MG63 (cell line): ENCODE measurements at regions not wholly inside any gene's neighbourhood (a gene's known extent, or its start where the extent isn't known, plus 50 kb on each side); places are given as distances from the start of the nearest gene placed in this dataset.

ENCODE experiments used
- DNase-seq: peaks from one replicate; pipeline ENCODE4 v3.0.0-alpha.2; 2020
- H3K27me3 ChIP-seq: fragments of 250-450 bp; sonication (Bioruptor Pico); 2 replicates; pipeline ENCODE4 v1.5.1; 2020; ENCODE audit warnings: mild to moderate bottlenecking, moderate library complexity
- H3K36me3 ChIP-seq: fragments of 250-450 bp; sonication (Bioruptor Pico); 2 replicates; pipeline ENCODE4 v1.5.1; 2020; ENCODE audit warnings: mild to moderate bottlenecking, moderate library complexity
- H3K4me3 ChIP-seq: fragments of 250-450 bp; sonication (Bioruptor Pico); 2 replicates; pipeline ENCODE4 v1.5.1; 2020; ENCODE audit warnings: mild to moderate bottlenecking, moderate library complexity
- H3K9me3 ChIP-seq: fragments of 250-450 bp; sonication (Bioruptor Pico); 2 replicates; pipeline ENCODE4 v1.5.1; 2020; ENCODE audit warnings: mild to moderate bottlenecking, moderate library complexity

GRCh38 chr7:25279705-25280104 is 51.4 kb upstream of the NPVF start:
- Histone ChIP-seq H3K27me3 (no peaks in the 10 kb centered on the region), H3K9me3 (no peaks in the 10 kb centered on the region), H3K4me3 (no peak overlapping the region), H3K36me3 (no peaks in the 10 kb centered on the region)
- DNase-seq, result no peak

- H3K27me3 ChIP-seq, result no peaks in the 10 kb centered on the region
- no peak overlapping the region for H3K4me3 ChIP-seq
- no peak for DNase-seq
- H3K9me3 ChIP-seq, result no peaks in the 10 kb centered on the region
- no peaks in the 10 kb centered on the region for H3K36me3 ChIP-seq
Observed at GRCh38 chr7:25280181-25280580, 51.9 kb upstream of the NPVF start.

- Histone ChIP-seq H3K27me3 (no peaks in the 10 kb centered on the region), H3K36me3 (no peaks in the 10 kb centered on the region), H3K9me3 (no peaks in the 10 kb centered on the region), H3K4me3 (no peak overlapping the region)
- no peak for DNase-seq
Observed at GRCh38 chr7:25282194-25282593, 53.9 kb upstream of the NPVF start.

GRCh38 chr7:25286756-25287155 is 58.5 kb upstream of the NPVF start:
- no peak overlapping the region for H3K4me3 ChIP-seq
- DNase-seq, result no peak
- no peaks in the 10 kb centered on the region for H3K36me3 ChIP-seq
- H3K27me3 ChIP-seq, result no peaks in the 10 kb centered on the region
- no peaks in the 10 kb centered on the region for H3K9me3 ChIP-seq

- Histone ChIP-seq H3K36me3 (no peaks in the 10 kb centered on the region), H3K9me3 (no peaks in the 10 kb centered on the region), H3K27me3 (no peaks in the 10 kb centered on the region), H3K4me3 (no peak overlapping the region)
- no peak for DNase-seq
Observed at GRCh38 chr7:25287291-25287690, 59.0 kb upstream of the NPVF start.

GRCh38 chr7:25288556-25289307 is 60.4 kb upstream of the NPVF start:
- H3K36me3 ChIP-seq, result no peaks in the 10 kb centered on the region
- no peaks in the 10 kb centered on the region for H3K27me3 ChIP-seq
- H3K9me3 ChIP-seq, result no peaks in the 10 kb centered on the region
- DNase-seq, result peak; percentile 43
- H3K4me3 ChIP-seq, result no peak overlapping the region

GRCh38 chr7:25289518-25289917 is 61.2 kb upstream of the NPVF start:
- H3K9me3 ChIP-seq, result no peaks in the 10 kb centered on the region
- H3K27me3 ChIP-seq, result 0 out of 2 replicates have a peak, but pooled peaks cover 2% of the 10 kb centered on the region
- H3K4me3 ChIP-seq, result no peak overlapping the region
- DNase-seq, result no peak
- no peaks in the 10 kb centered on the region for H3K36me3 ChIP-seq

- Histone ChIP-seq H3K36me3 (no peaks in the 10 kb centered on the region), H3K9me3 (no peaks in the 10 kb centered on the region), H3K27me3 (0 out of 2 replicates have a peak, but pooled peaks cover 2% of the 10 kb centered on the region), H3K4me3 (no peak overlapping the region)
- DNase-seq, result no peak
Observed at GRCh38 chr7:25294624-25295023, 66.3 kb upstream of the NPVF start.

- Histone ChIP-seq H3K27me3 (0 out of 2 replicates have a peak, but pooled peaks cover 2% of the 10 kb centered on the region), H3K4me3 (no peak overlapping the region), H3K9me3 (no peaks in the 10 kb centered on the region), H3K36me3 (no peaks in the 10 kb centered on the region)
- no peak for DNase-seq
Observed at GRCh38 chr7:25295387-25295786, 67.1 kb upstream of the NPVF start.

GRCh38 chr7:25296086-25296485 is 67.8 kb upstream of the NPVF start:
- DNase-seq, result no peak
- Histone ChIP-seq H3K36me3 (no peaks in the 10 kb centered on the region), H3K9me3 (no peaks in the 10 kb centered on the region)

GRCh38 chr7:25297278-25297677 is 69.0 kb upstream of the NPVF start:
- Histone ChIP-seq H3K27me3 (0 out of 2 replicates have a peak, but pooled peaks cover 2% of the 10 kb centered on the region), H3K4me3 (no peak overlapping the region), H3K9me3 (no peaks in the 10 kb centered on the region), H3K36me3 (no peaks in the 10 kb centered on the region)
- DNase-seq, result no peak

More at GRCh38 chr7:25296086-25296485, 67.8 kb upstream of the NPVF start:
- Histone ChIP-seq H3K4me3 (no peak overlapping the region), H3K27me3 (0 out of 2 replicates have a peak, but pooled peaks cover 2% of the 10 kb centered on the region)

- no peak for DNase-seq
- H3K9me3 ChIP-seq, result no peaks in the 10 kb centered on the region
- no peak overlapping the region for H3K4me3 ChIP-seq
Observed at GRCh38 chr7:25303281-25304181, 75.2 kb upstream of the NPVF start.

GRCh38 chr7:25304691-25305090 is 76.4 kb upstream of the NPVF start:
- no peak for DNase-seq
- Histone ChIP-seq H3K36me3 (no peaks in the 10 kb centered on the region), H3K4me3 (no peak overlapping the region), H3K27me3 (no peaks in the 10 kb centered on the region; the same call in 1 of the 2 replicates), H3K9me3 (no peaks in the 10 kb centered on the region)

More at GRCh38 chr7:25303281-25304181, 75.2 kb upstream of the NPVF start:
- H3K36me3 ChIP-seq, result no peaks in the 10 kb centered on the region
- no peaks in the 10 kb centered on the region; the same call in 1 of the 2 replicates for H3K27me3 ChIP-seq

GRCh38 chr7:25305831-25306230 is 77.5 kb upstream of the NPVF start:
- no peaks in the 10 kb centered on the region for H3K36me3 ChIP-seq
- no peaks in the 10 kb centered on the region; the same call in 1 of the 2 replicates for H3K27me3 ChIP-seq
- no peaks in the 10 kb centered on the region for H3K9me3 ChIP-seq
- H3K4me3 ChIP-seq, result no peak overlapping the region
- DNase-seq, result no peak

GRCh38 chr7:25307624-25308023 is 79.3 kb upstream of the NPVF start:
- no peaks in the 10 kb centered on the region for H3K36me3 ChIP-seq
- no peaks in the 10 kb centered on the region; the same call in 1 of the 2 replicates for H3K27me3 ChIP-seq
- H3K4me3 ChIP-seq, result no peak overlapping the region
- no peaks in the 10 kb centered on the region for H3K9me3 ChIP-seq
- no peak for DNase-seq

- Histone ChIP-seq H3K9me3 (no peaks in the 10 kb centered on the region), H3K36me3 (no peaks in the 10 kb centered on the region)
- no peak for DNase-seq
Observed at GRCh38 chr7:25308246-25308645, 80.0 kb upstream of the NPVF start.

More at GRCh38 chr7:25308246-25308645, 80.0 kb upstream of the NPVF start:
- H3K4me3 ChIP-seq, result no peak overlapping the region
- H3K27me3 ChIP-seq, result no peaks in the 10 kb centered on the region; the same call in 1 of the 2 replicates
